G401.6 (cell line): ENCODE measurements at regions not wholly inside any gene's neighbourhood (a gene's known extent, or its start where the extent isn't known, plus 50 kb on each side); places are given as distances from the start of the nearest gene placed in this dataset.

Experiments
- FAIRE-seq: peaks from 2 replicates; lab custom pipeline; 2012; peaks lifted over from hg19 to GRCh38; lab: Jason Lieb, UNC

DNA sequence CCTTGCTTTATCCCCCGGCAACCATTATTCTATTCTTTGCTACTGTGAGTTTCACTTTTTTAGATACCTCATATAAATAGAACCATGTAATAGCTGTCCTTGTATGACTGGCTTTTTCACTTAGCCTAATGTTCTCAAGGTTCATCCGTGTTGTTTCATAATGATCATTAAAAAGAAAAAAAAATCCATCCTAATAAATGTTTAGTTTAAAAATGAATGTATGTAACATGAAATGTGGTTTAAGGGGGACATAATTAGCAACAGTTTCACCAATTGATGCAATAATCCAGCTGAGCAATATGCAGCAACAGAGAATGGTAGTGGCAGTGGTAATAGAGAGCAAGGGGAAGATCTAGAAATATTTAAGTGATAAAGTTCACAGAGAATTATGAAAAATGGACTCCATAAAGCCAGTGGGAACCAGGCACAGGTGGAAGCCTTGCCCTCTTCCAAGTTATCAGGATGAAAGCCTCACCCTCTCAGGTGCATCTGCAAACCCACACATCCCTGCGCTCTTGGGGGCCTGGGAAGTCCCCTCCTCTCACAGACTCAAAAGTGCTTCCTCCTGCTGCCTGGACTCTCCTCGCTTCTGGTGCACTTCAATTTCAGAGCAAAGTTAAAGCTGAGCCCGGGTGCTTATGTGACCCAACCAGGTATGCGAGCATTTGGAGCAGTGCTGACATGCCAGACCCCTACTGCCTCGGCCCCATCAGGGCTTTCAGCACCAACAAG lies 1403.3 kb upstream of the SLC39A10 start:
- no peak for FAIRE-seq

DNA sequence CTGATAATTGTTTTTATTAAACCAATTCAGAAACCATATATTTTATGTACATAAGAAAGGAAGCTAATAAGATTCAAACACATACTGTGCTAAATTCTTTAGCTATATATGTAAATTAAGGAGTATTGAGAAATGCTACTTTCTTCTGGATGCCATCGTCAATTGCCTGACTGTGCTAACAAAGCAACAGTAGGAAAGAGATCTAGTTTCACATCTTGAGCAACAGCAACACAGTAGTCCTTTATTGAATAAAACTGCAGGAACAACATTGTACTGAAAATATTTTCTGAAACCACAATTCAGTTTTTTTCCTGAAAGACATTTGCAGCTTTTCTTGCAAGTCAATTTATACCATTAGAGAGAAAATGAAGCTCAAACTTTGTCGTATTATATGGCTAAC lies 1404.9 kb upstream of the SLC39A10 start:
- FAIRE-seq, result no peak

DNA sequence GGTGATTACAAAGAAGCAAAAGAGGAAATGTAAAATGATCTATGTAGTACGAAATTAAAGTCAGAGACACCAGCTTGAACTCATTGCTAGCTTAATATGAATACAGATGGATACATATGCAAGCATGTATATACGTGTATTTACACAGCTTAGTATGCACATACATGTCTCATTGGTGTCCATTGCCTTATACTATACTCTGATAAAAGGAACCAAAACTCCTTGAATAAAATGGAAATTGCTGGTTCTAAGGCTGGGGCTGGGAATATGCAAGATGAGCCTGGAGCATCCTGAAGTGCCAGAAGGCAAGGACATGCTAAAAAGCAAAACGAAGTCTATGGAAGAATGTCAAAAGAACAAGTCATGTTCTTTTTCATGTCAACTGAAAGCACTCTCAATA lies 1424.4 kb upstream of the SLC39A10 start:
- no peak for FAIRE-seq

DNA sequence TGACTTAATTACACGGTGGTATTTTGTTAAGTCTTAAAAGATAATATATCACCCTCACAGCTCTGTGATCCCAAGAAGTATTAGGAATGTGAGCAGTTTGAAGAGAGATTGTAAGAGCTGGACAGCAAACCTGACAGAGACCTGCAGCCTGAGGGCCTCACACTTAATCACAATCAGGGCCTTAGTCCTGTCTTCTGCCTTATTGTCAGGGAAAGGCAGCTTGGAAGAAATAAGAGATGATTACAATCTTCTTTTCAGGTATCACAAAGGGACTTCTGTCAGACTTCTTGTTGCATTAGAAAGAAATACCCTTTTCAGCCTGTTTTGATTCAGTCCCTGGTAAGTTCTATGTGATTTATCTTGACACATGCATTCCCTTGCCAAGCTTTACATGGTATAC lies 1433.8 kb upstream of the SLC39A10 start:
- no peak for FAIRE-seq

DNA sequence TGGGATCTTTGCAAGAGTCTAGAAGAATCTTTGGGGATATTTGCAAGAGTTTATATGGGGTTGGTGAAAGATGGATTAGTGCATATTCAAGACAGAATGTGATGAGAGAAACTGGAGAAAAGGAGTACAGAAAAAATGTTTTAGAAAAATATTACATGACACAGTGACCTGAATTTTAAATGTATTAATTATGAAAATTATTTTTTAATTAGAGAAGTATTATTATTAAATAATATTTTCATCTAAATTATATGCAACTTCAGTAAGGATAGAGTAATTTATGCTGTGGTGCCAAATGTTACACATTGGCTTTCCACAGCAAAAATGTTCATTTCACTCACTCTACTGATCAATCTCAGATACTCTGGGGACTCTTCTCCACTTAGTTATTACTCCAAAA lies 1442.8 kb upstream of the SLC39A10 start:
- FAIRE-seq, result no peak

DNA sequence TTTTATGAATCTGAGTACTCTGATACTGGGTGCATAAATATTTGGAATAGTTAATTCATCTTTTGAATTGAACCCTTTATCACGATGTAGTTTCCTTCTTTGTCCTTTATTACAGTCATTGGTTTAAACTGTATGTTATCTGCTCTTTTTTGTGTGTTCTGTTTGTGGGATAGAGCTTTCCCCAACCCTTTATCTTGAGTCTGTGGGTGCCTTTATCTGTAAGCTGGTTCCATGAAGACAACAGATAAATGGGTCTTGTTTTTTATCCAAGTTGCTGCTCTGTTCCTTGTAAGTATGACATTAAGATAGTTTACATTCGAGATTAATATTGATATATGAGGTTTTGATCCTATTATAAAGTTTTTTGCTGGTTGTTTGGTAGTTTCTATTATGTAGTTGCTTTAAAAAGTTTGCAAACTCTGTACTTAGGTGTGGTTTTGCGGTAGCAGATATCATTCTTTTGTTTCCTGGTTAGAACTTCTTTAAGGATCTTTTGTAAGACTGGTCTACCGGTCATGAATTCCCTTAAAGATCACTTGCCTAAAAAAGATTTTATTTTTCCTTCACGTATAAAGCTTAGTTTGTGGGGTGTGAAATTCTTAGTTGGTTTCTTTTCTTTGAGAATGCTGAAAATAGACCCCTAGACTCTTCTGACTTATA lies 1451.3 kb upstream of the SLC39A10 start:
- no peak for FAIRE-seq

DNA sequence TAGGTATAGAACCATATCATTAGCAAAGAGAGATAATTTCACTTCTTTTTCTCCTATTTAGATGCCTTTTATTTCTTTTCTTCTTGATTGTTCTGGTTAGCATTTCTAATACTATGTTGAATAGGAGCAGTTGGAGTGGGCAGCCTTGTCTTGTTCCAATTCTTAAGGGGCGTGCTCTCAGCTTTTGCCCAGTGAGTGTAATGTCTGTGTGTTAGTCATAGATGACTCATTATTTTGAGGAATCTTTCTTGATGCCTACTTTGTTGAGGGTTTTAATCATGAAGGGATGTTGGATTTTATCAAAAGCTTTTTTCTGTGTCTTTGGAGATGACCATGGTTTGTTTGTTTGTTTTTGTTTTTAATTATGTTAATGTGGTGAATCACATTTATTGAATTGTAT lies 1453.1 kb upstream of the SLC39A10 start:
- no peak for FAIRE-seq

DNA sequence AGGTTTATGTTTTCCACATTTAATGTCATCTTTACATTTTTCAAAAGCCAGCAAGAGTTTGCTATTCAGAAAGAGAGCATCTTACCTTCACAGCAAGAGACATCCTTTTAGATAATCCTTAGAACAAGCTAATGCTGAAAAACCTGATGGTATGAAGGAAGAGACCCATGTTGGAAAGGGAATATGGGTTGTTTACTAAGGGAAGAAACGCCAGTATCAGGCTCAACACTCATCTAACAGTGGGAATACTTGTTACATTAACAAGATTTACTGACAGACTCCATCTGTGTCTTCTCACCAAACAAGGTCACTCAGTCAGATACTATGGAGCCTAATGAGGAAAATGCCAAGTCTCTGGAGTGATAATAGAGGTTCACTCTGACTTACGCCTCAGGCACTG lies 1474.1 kb upstream of the SLC39A10 start:
- no peak for FAIRE-seq

DNA sequence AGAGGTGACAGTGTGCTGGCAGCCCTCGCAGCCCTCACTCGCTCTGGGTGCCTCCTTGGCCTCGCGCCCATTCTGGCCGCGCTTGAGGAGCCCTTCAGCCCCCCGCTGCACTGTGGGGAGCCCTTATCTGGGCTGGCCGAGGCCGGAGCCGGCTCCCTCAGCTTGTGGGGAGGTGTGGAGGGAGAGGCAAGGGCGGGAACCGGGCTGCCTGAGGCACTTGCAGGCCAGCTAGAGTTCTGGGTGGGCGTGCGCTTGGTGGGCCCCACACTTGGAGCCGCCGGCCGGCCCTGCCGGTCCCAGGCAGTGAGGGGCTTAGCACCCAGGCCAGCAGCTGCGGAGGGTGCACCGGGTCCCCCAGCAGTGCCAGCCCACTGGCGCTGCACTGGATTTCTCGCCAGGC lies 1480.9 kb upstream of the SLC39A10 start:
- no peak for FAIRE-seq

DNA sequence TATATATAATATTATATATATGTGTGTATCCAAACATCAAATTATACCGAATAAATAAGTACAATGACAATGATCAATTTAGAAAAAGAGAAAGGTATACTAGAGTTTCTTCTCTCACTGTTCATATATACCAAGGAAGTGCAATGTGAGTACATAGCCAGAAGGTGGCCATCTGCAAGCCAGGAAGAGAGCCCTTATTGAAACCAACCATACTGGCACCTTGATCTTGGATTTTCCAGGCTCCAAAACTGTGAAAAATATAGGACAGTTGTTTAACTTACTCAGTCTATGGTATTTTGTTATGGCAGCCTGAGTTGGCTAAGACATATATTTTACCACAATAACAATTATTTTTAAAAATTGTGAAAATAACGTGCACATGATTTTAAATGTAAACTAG lies 1490.2 kb upstream of the SLC39A10 start:
- FAIRE-seq, result peak; percentile 59

DNA sequence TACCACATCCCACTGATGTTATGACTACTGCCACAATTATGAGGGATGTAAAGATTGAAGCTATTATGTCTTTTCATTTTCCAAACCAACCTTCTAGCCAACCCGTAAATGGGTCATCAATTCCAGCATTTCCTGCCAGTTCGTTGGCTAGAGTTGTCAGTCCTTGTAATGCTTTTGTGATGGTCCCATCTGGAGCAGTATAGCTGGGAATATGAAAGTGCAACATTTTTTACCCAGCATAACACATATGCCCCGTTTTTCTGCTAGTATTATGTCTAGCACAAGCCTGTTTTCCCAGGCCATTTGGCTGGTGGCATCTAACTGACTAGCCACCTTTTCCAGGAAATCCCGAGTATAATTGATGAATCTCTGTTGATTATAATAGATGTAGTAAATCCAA lies 1501.6 kb upstream of the SLC39A10 start:
- no peak for FAIRE-seq

DNA sequence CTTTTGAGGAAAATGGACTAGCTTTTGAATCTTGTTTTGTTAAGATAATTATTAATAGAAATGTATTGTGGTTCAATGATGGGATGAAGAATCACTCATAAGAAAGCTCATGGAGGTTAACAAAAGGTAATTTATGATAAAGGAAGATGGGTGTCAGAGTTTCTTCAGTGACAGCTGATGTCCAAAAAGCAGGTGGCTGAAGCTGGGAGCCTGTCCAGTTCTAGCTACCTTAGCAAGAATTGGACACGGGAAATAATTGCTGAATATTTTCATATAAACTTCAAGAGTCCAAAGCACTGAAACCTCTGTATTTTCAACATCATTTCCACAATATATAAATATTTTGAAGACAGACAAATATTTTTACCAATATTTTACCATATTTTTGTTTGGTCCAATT lies 1505.8 kb upstream of the SLC39A10 start:
- FAIRE-seq, result no peak

DNA sequence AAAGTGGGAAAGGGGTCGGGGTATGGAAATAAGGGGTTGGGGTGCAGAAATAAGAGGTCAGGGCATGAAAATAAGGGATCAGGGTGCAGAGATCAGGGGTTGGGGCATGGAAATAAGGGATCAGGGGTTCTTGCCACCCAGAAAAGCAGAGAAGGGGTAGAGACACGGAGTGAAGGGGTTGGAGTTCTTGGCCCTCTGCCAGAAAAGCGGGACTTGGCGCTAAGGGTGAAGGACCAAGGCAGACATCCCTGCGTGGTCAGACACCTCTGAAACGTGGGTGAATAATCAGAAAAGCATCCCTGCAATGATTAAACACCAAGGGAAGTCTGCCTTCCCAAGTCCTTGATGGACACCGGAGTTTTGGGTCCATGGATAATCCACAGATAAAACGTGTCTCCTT lies 1521.6 kb upstream of the SLC39A10 start:
- no peak for FAIRE-seq

DNA sequence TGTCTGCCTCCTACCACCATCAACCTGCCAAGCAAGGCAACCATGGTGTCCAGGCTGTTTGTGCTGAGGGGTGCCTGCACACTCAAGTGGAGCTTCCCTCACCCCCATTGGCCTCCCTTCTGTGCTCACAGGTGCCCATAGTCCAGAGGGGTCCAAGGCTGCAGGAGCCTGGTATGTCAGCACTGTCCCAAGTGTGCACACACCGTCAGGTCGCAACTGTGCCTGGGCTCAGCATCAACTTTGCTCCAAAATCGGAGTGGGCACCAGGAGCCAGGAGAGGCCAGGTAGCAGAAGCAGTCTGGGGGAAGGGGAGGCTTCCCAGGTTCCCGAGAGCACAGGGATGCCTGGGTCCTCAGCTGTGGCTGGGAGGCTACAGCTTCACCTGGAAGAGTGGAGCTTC lies 1528.2 kb upstream of the SLC39A10 start:
- no peak for FAIRE-seq

DNA sequence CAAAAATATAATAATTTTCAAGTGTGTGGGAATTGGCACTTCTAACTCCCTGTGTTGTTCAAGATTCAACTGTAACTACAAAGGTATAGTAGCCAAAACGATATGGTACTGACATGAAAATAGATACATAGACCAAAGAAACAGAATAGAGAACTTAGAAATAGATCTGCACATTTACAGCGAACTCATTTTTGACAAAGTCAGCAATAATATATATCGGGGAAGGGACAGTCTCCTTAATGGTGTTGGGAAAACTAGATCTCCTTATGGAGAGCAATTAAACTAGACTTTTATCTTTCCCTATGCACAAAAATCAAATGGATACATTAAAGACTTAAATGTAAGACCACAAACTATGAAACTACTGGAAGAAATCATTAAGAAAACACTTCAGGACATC lies 1530.6 kb upstream of the SLC39A10 start:
- no peak for FAIRE-seq

DNA sequence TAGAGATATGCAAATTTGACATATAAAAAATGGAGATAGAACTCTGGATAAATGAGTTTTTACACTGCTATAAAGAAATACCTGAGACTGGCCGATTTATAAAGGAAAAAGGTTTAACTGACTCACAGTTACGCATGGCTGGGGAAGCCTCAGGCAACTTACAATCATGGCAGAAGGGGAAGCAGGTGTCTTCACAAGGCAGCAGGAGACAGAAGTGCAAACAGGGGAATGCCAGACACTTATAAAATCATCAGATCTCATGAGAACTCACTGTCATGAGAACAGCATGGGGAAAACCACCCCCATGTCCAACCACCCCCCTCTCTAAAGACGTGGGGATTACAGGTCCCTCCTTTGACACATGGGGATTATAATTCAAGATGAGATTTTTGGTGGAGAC lies 1540.2 kb upstream of the SLC39A10 start:
- FAIRE-seq, result no peak

DNA sequence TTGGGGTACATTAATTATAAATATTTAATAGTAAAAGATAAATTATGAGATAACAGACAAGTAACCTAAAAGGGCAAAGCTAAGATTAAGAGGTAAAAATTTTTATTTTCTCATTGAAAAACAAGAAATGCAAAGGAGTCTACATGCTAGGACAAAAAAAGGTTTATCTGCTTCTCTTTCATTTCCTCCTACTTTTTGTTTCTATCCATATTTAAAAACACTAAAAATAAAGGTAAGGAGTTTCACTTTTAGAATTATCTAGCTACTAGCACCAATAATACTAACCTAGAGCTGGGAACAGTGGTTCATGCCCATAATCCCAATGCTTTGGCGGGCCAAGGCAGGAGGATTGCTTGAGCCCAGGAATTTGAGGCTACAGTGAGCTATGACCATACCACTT lies 1551.7 kb upstream of the SLC39A10 start:
- no peak for FAIRE-seq

DNA sequence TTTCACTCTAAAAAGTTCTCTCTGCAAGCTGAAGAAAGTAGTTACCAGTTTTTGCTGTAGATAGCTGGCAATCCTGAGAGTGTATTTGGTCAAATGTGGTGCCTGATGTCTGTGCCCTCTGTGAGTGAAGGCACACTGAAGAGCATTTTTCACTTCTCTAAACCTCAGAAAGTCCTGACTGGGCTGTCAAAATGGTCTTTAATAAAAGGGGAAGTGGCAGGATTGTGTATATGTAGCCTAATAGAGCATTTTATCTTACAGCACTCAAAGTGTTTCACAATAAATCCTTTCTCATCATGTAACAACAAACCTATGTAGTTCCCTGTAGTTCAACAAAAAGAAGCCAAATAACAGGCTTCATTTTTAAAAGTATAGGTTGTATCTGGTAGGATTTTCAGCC lies 1552.3 kb upstream of the SLC39A10 start:
- FAIRE-seq, result no peak

DNA sequence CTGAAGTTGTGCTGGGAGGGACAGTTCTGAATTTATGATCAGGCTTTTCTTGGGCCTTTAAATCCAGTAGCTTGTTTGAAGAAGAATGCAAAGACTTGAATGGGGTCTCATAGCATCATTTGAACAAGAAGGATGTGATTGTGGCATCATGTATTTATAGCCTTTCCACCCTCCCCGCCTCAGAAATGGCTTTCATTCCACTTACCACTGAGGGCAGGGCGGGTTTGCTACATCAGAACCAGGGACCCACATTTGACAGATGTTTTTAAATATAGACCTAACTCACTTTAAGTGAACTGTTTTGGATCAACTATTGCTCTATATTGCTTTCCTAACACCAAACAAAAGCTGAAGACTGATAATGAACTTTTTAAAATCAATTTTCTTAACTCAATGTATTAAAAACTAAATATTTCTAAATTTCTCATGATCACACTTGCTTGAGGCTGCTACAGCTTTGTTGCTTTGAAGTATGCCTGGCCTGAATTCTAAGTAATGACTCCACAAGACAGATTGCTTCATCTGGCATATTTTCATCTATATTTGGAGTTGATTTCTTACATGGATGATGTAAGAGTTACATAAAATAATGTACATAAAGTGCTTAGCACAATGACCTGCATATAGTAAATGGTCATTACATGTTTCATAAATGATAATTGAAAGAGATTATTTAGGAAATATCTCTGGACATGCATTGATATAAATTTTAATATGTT lies 1552.9 kb upstream of the SLC39A10 start:
- FAIRE-seq, result no peak

DNA sequence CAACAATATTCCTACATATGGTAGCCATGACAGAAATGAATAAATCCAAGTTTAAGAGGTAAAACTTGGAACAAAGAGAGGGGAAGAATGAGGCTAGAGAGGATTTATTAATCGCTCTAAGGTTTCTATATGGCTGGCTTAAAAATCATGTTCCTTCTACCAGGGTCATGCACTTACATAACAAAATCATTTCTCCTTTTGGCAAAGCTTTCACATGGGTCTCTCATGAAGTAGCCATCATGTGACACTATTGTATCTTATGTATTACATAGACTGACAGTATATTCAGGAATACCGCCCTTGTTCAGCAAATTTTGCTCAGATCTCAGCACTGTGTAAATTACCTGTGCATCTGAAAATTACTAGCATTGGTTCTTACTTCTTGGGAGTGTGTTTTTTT lies 1554.5 kb upstream of the SLC39A10 start:
- FAIRE-seq, result no peak

DNA sequence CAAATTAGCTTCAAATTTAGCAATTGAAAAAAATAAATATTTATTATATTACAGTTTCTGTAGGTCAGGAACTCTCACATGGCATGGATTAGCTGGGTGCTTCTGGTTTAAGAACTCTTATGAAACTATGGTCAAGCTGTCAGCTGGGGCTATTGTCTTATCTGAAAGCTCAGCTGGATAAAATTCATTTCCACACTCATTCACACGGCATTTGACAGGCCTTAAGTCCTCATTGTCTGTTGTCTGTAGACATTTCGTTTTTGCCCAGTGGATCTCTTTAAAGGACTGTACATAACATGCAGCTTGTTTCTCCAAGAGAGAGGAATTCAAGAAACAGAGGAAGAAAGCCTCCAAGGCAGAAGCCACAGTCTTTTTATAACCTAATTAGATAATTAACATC lies 1556.8 kb upstream of the SLC39A10 start:
- no peak for FAIRE-seq

DNA sequence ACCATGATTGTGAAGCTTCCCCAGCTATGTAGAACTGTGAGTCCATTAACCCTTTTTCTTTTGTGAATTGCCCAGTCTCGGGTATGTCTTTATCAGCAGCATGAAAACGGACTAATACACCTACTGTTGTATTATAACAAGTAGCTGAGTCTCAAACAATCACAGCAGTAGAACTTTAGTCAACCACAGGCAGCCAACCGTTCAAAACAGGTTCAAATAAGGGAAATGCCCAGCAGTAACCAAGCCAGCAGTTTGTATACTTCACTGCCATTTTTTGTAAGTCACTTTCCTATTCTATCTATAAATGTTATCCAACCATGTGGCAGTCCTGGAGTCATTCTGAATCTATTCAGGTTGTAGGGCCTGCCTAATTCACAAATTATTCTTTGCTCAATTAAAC lies 1560.6 kb upstream of the SLC39A10 start:
- no peak for FAIRE-seq

DNA sequence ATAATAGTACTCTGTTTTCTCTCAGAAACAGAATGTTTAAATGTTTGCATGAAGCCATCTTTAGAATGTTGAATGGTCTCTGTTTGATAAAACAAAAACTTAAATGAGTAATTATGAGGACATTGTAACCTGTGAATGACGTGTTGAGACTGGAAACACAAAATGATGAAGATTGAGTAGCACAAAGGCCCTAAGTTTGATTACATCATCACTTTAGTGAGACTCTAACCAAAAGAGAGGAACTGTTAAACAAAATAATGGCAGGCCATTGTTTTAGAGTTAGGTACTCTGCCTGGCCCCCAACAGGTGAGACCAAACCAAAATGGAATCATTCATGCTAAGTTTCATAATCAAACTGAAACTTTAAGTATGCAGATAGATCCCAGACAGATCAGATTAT lies 1561.7 kb upstream of the SLC39A10 start:
- no peak for FAIRE-seq
